ENCODE measurements at regions not wholly inside any gene's neighbourhood (a gene's known extent, or its start where the extent isn't known, plus 50 kb on each side); places are given as distances from the start of the nearest gene placed in this dataset.

DNA sequence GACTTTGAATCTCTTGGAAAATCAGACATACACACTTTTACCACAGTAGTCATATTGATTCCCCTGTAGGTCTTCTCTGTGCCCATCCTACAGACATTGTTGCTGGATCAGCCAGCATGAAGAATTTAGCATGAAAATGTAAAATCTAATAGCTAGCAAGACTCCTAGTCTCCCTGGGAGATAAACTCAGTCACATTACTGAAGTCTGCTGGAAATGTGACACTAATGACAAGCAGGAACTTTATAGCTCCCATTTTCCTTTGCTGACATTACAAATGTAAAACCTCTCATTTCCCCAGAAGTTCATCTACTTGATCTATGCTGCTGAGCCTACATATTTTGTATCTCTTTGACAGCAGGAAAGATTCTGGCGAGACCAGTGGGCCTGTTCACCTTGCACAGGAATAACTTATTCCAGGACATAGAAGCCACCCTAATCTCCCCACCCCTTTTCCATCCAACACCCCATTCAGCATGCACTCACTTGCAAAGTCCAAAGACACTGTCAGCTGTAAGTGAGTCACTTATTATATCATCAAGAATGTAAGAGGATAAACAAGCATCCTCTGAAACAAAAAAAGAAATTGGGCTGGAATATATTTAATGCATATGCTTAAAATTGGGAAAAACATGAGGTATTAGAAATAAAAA lies 648.3 kb upstream of the PKDCC start:
- H3K36me3 Mint-ChIP-seq (ENCODE audit: low read depth), result no peaks in the 10 kb centered on the region
- no peak overlapping the region for H3K27ac Mint-ChIP-seq
- ATAC-seq, result no peak
- H3K4me3 Mint-ChIP-seq, result no peak overlapping the region
- H3K4me1 Mint-ChIP-seq, result no peaks in the 10 kb centered on the region
- DNase-seq, result no peak
- H3K9me3 Mint-ChIP-seq, result peaks cover 17% of the 10 kb centered on the region
- H3K27me3 Mint-ChIP-seq, result no peaks in the 10 kb centered on the region

DNA sequence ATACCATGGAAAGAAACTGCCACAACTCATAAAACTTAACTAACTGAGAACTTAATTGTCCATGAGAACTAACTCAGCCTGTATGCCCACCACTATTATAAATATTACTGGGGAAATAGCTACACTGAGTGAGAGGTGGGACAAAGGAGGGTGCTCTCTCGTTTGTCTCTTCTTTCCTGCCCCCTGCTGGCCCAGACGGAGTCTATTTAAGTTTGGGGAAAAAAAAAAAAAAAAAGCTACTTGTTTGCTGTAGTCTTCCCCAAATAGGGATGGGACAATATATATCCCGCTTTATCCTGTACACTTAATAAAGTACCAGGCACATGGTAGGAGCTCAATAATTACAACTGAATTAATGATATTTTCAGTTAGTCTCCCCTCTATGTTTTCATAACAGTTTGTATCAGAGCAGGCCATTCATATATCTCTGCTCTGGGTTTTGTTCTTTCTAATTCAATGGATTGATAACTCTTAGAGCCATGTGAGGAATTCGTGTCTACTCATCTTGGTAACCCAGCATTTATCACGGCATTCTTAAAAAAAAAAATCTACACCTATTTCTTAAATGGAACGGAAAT lies 647.6 kb upstream of the PKDCC start:
- no peaks in the 10 kb centered on the region for H3K36me3 Mint-ChIP-seq (ENCODE audit: low read depth)
- no peak overlapping the region for H3K27ac Mint-ChIP-seq
- no peak overlapping the region for H3K4me3 Mint-ChIP-seq
- no peaks in the 10 kb centered on the region for H3K4me1 Mint-ChIP-seq
- no peaks in the 10 kb centered on the region for H3K27me3 Mint-ChIP-seq
- H3K9me3 Mint-ChIP-seq, result peaks cover 17% of the 10 kb centered on the region
- DNase-seq (no peak), ATAC-seq (no peak)

DNA sequence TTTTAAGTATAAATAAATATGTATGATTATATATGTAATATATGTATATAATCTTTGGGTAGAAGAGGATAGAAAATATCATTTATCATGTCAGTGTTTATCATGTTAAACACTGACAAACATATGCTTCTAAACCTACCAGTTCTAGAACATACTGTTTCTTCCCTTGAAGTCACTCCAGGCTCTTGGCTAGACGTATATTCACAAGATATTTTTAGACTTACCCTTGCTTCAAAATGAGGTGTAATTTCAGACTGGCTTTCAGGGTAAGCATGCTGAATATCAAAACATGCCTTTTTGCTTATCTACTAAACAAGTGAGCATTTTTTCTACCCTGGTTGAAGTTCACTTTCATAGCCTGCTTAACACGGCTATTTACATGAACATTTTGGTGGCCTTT lies 642.4 kb upstream of the PKDCC start:
- Mint-ChIP-seq H3K36me3 (ENCODE audit: low read depth) (no peaks in the 10 kb centered on the region), H3K9me3 (no peaks in the 10 kb centered on the region), H3K4me1 (no peaks in the 10 kb centered on the region), H3K27me3 (no peaks in the 10 kb centered on the region), H3K4me3 (no peak overlapping the region), H3K27ac (no peak overlapping the region)
- no peak for ATAC-seq
- DNase-seq, result no peak

DNA sequence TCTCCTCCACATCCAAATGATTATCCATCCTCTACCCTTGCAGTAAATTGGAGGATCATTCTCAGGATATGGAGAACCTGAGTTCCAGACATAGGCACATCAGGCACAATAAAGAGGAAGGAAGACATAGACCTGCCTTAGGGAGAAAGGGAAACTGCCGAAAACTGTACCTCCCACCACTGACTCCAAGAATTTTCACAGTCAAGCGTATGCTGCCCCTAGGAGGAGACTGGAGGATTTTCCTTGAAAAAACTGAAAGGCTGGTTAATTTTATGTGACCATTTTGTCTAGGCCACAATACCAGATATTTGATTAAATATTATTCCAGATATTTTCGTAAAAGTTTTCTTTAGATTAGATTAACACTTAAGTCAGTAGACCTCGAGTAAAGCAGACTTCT lies 638.5 kb upstream of the PKDCC start:
- H3K4me1 Mint-ChIP-seq, result no peaks in the 10 kb centered on the region
- no peaks in the 10 kb centered on the region for H3K36me3 Mint-ChIP-seq (ENCODE audit: low read depth)
- H3K27me3 Mint-ChIP-seq, result no peaks in the 10 kb centered on the region
- no peaks in the 10 kb centered on the region for H3K9me3 Mint-ChIP-seq
- ATAC-seq (no peak), DNase-seq (no peak)
- H3K4me3 Mint-ChIP-seq, result no peak overlapping the region
- H3K27ac Mint-ChIP-seq, result no peak overlapping the region

DNA sequence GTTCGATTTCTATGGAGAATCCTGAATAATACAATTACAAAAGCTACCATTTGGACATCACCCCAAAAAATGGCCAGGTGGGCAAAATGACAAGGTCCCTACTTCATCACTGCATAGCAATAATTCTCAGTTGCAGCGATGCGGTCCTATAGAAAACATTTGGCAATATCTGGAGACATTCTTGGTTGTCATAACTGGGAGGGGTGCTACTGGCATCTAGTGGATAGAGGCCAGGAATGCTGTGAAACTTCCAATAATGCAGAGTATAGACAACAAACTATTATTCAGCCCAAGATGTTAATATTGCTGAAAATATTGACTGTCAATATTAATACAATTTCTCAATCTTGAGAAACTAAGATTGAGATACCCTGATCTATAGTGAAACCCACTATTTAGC lies 637.8 kb upstream of the PKDCC start:
- Mint-ChIP-seq H3K9me3 (no peaks in the 10 kb centered on the region), H3K27ac (no peak overlapping the region), H3K36me3 (ENCODE audit: low read depth) (no peaks in the 10 kb centered on the region), H3K4me3 (no peak overlapping the region), H3K27me3 (no peaks in the 10 kb centered on the region), H3K4me1 (no peaks in the 10 kb centered on the region)
- no peak for DNase-seq
- ATAC-seq, result no peak

DNA sequence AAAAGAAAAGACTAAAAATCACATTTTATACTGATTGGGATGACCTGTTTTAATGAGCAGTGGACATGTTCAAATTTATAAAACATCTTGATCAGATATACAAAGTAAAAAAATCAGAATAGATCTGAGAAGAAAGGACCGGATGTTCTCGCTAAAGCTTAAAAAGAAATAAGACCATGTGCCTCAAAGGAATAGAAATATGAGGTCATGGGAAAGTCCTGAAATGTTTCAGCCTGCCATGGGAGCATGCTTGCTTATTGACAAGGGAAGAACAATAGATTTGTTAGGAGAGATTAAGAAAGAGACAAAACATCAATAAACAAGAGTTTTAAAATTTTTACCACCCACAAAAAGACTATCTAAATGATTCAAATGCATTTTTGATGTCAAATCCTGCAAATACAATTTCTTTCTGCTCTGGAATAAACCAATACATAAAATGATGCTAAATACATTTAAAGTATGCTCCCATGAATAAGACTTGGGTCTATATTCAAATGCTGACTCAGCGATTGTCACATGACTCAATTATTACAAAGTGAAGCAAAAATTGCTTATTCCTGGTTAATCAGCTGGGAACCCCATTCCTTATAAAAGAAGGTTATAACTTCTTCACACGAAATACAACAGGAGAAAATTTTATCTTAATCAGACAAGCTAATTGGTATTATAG lies 633.9 kb upstream of the PKDCC start:
- no peaks in the 10 kb centered on the region for H3K4me1 Mint-ChIP-seq

DNA sequence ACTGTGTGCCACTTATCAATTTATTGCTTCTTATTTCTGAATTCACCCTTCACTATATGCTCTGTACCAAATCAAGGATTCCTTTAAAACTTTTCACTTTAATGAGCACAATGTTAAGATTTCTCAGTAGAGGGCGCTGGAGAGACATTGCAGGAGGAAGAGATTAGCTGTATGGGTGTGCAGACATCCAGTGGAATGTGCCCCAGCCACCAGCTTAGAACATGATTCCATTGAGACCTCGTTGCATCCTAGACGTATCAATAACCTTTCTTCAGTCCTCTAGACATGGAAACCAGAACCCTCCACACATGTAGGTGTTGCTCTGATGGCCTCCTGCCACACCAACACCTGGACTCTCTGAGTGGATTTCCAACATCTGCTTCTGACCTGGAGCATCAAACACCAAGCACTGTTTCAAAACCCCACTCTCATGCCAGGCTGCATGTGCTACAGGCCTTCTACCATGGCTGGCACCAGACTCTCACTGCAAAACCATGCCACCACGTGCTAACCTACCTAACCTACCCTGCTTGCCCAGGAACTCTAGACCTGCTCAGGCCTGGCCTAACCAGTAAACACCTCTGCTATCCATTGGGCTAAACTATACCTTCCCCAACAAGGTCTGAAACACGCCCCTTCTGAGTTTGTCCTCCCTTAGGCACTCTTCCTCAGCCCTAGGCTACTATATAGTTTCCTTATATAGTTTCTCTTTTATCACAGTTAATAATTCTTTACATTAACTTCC lies 633.2 kb upstream of the PKDCC start:
- Mint-ChIP-seq H3K27ac (no peak overlapping the region), H3K36me3 (ENCODE audit: low read depth) (no peaks in the 10 kb centered on the region), H3K4me1 (no peaks in the 10 kb centered on the region), H3K4me3 (no peak overlapping the region), H3K27me3 (no peaks in the 10 kb centered on the region), H3K9me3 (no peaks in the 10 kb centered on the region)
- no peak for ATAC-seq
- no peak for DNase-seq

More for the DNA sequence above, 633.9 kb upstream of the PKDCC start:
- DNase-seq (no peak), ATAC-seq (no peak)
- Mint-ChIP-seq H3K4me3 (no peak overlapping the region), H3K9me3 (no peaks in the 10 kb centered on the region), H3K27ac (no peak overlapping the region), H3K36me3 (ENCODE audit: low read depth) (no peaks in the 10 kb centered on the region), H3K27me3 (no peaks in the 10 kb centered on the region)

DNA sequence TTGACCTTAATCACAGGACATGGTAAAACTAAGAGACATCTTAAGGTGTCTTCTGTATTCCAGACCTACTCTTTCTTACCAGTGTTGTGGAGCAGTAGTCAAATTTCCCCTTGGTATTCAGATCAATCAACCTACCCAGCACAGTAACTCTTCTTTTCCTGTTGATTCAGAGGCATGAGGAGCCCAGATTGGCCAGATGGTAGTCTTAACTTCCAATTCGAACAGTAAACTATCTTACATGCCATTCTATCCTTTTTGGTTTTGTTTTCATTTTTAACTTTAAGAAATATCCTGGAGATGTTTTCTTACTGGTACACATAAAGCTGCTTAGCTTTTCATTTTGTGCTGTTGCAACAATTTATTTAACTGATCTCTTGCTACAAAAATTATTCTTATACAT lies 630.3 kb upstream of the PKDCC start:
- no peaks in the 10 kb centered on the region for H3K9me3 Mint-ChIP-seq

DNA sequence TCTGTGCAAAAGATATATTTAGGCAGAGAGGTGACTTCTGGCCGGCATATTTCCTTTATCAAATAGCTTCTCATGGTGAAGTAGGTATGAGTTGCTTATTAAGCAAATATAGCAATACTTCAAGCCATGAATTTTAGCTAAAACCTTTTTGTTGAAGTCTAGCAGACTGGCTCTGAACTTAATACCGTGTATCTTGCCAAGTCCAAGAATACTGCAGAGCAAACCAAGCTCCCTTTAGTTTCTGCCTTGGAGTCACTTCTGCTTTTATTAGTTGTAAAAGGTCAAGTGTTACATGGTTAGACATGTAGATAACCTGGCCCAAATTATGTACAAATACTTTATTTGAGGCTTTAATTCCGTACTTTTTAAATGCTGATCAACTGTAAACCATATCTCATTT lies 627.6 kb upstream of the PKDCC start:
- Mint-ChIP-seq H3K4me3 (no peak overlapping the region), H3K27ac (no peak overlapping the region), H3K4me1 (no peaks in the 10 kb centered on the region), H3K27me3 (no peaks in the 10 kb centered on the region), H3K9me3 (no peaks in the 10 kb centered on the region), H3K36me3 (ENCODE audit: low read depth) (no peaks in the 10 kb centered on the region)
- DNase-seq, result no peak
- no peak for ATAC-seq

More for the DNA sequence above, 630.3 kb upstream of the PKDCC start:
- no peaks in the 10 kb centered on the region for H3K36me3 Mint-ChIP-seq (ENCODE audit: low read depth)
- H3K4me3 Mint-ChIP-seq, result no peak overlapping the region
- ATAC-seq (no peak), DNase-seq (no peak)
- H3K4me1 Mint-ChIP-seq, result no peaks in the 10 kb centered on the region
- no peaks in the 10 kb centered on the region for H3K27me3 Mint-ChIP-seq
- H3K27ac Mint-ChIP-seq, result no peak overlapping the region

DNA sequence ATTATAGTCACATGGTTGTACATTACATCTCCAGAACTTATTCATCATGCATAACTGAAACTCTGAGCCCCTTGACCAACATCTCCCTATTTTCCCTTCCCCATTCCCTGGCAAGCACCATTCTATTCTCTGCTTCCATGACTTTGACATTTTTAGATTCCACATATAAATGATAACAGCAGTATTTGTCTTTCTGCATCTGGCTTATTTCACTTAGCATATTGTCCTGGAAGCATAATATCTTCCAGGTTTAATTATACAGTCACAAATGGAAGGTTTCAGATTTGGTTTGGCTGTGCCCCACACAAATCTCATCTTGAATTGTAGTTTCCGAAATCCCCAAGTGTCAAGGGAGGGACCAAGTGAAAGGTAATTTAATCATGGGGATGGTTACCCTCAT lies 626.9 kb upstream of the PKDCC start:
- no peak overlapping the region for H3K4me3 Mint-ChIP-seq
- H3K27ac Mint-ChIP-seq, result no peak overlapping the region
- H3K9me3 Mint-ChIP-seq, result no peaks in the 10 kb centered on the region
- no peaks in the 10 kb centered on the region for H3K36me3 Mint-ChIP-seq (ENCODE audit: low read depth)
- ATAC-seq (no peak), DNase-seq (no peak)
- H3K27me3 Mint-ChIP-seq, result no peaks in the 10 kb centered on the region
- H3K4me1 Mint-ChIP-seq, result no peaks in the 10 kb centered on the region

DNA sequence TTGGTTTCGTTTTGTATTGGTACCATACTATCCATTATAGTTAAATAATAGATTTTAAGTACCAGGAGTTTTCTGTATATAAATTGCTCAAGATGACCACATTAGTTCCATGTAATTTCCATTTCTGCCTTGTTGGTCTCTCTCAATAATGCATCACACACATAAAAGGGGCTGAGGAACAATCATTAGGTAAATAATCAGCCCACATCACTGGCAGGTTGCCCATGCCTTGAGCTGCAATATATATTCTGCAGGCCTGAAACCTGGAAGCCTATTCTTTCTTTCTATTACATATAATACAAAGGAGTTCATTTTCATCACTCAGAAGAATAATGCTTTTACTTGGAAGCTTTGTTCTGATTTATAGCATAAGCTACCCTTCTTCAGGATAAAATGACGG lies 616.1 kb upstream of the PKDCC start:
- no peaks in the 10 kb centered on the region for H3K9me3 Mint-ChIP-seq
- ATAC-seq, result no peak

DNA sequence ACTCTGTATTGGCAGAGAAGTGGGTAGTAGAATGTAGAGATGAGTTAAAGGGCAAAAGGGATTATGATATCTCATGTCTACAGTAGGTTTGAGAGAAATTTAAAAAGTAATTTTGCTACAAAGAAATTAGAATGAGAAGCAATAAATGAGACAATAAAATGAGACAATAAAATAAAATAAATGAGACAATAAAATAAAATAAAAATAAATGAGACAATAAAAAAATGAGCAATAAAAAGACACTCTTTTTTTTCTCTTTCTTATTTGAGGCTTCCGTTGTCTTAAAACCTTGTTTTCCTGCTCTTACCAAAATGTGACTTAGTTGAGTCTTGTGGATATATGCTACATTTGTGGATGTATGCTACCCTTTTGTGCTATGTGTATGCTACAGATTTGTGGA lies 615.4 kb upstream of the PKDCC start:
- Mint-ChIP-seq H3K4me1 (no peaks in the 10 kb centered on the region), H3K27ac (no peak overlapping the region), H3K36me3 (ENCODE audit: low read depth) (no peaks in the 10 kb centered on the region), H3K4me3 (no peak overlapping the region), H3K9me3 (no peaks in the 10 kb centered on the region), H3K27me3 (no peaks in the 10 kb centered on the region)
- ATAC-seq, result no peak
- DNase-seq, result no peak

More for the DNA sequence above, 616.1 kb upstream of the PKDCC start:
- H3K4me3 Mint-ChIP-seq, result no peak overlapping the region
- H3K27ac Mint-ChIP-seq, result no peak overlapping the region
- H3K4me1 Mint-ChIP-seq, result no peaks in the 10 kb centered on the region
- H3K36me3 Mint-ChIP-seq (ENCODE audit: low read depth), result no peaks in the 10 kb centered on the region
- no peaks in the 10 kb centered on the region for H3K27me3 Mint-ChIP-seq
- DNase-seq, result no peak

DNA sequence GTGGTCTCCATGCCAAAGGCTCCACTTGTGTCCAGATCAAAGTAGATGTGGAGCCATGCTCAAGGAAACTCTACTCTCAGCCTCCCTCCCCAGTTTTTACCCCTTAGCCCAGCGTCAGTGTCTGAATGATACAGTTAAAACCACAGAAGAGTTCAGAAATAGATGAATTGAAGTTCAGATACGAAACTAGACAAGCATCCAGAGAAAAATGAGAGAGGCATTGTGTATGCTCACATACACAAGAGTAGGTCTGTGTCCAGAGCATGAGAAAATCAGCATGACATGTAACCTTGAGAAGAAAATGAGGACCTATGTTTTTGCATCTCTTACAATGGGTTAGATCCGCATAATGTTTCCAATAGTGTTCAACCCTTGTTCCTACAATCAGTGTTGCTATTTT lies 612.8 kb upstream of the PKDCC start:
- Mint-ChIP-seq H3K36me3 (ENCODE audit: low read depth) (no peaks in the 10 kb centered on the region), H3K27ac (no peak overlapping the region), H3K9me3 (peaks cover 7% of the 10 kb centered on the region), H3K4me1 (no peaks in the 10 kb centered on the region), H3K27me3 (no peaks in the 10 kb centered on the region), H3K4me3 (no peak overlapping the region)
- ATAC-seq, result no peak
- no peak for DNase-seq

DNA sequence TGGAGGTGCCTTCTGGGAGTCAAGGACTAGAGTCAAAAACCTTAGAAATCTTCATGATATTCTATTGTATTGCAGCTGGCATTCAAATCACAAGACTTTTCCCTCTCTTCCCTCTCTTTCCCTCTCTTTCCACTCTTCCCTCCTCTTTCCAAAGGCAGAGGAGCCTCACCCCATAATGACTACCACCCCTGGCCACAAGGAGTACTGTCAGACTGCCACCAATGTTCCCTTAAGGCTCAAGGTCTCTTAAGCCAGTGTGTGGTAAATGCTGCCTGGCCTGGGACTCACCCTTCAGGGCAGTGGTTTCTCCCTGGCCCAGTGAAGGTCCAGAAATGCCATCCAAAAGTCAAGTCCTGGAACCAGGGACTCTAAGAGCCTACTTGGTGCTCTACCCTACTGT lies 605.9 kb upstream of the PKDCC start:
- ATAC-seq, result no peak
- Mint-ChIP-seq H3K27ac (no peak overlapping the region), H3K27me3 (no peaks in the 10 kb centered on the region), H3K9me3 (peaks cover 7% of the 10 kb centered on the region), H3K36me3 (ENCODE audit: low read depth) (no peaks in the 10 kb centered on the region), H3K4me3 (no peak overlapping the region), H3K4me1 (no peaks in the 10 kb centered on the region)
- DNase-seq, result no peak

DNA sequence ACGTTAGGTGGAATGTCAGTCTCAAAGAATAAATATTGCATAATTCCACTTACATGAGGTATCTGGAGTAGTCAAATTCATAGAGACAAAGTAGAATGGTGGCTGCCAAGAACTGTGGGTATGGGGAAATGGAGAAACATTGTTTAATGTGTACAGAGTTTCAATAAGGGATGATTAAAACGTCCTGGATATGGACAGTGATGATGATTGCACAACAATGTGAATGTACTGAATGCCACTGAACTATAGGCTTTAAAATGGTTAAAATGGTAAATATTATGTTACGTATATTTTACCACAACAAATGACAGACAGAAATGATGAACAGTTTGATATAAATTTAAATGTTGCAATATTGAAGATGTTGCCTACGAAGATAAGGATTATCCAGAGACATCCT lies 602.0 kb upstream of the PKDCC start:
- no peak for DNase-seq
- no peaks in the 10 kb centered on the region for H3K27me3 Mint-ChIP-seq
- H3K4me1 Mint-ChIP-seq, result no peaks in the 10 kb centered on the region
- ATAC-seq, result no peak
- H3K9me3 Mint-ChIP-seq, result no peaks in the 10 kb centered on the region
- H3K36me3 Mint-ChIP-seq (ENCODE audit: low read depth), result no peaks in the 10 kb centered on the region
- H3K4me3 Mint-ChIP-seq, result no peak overlapping the region
- no peak overlapping the region for H3K27ac Mint-ChIP-seq
